Superior temporal gyrus (tissue), 1 donor: ENCODE measurements at regions not wholly inside any gene's neighbourhood (a gene's known extent, or its start where the extent isn't known, plus 50 kb on each side); places are given as distances from the start of the nearest gene placed in this dataset.
A peak's percentile ranks its signal among the peaks of the same experiment; 100 is the strongest.

ENCODE experiments used
- DNase-seq: peaks from one replicate; pipeline ENCODE4 v3.0.0-alpha.2; 2016; ENCODE audit errors: extremely low spot score

DNA sequence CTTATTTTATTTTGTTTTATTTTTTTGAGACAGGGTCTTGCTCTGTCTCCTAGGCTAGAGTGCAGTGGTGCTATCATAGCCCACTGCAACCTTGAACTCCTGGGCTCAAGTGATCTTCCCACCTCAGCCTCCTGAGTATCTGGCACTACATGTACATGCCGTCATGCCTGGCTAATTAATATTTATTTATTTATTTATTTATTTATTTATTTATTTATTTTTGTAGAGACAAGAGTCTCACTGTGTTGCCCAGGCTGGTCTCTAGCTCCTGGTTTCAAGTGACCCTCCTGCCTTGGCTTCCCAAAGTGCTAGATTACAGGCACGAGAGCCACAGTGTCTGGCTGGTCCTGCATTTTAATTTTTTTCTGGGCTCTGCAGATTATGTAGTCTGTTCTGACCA lies 84.9 kb upstream of the BCOR start:
- no peak for DNase-seq

DNA sequence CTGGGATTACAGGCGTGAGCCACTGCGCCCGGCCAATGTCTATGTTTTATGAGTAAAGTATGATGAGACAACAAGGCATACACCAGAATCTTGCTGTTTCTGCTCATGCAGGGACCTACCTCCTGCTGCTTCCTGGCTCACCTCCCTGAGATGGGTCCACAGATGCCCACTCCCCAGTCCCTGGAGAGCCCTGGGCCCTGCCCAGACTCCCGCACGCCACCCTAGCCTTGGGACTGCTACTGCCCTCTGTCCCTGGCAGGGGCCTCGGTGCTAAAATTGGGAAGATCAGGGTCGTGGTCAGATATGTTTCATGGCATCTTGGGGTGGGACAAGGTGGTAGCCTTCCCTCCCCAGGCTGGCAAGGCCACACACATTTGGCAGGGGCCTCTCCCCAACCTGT lies 84.3 kb upstream of the BCOR start:
- no peak for DNase-seq

DNA sequence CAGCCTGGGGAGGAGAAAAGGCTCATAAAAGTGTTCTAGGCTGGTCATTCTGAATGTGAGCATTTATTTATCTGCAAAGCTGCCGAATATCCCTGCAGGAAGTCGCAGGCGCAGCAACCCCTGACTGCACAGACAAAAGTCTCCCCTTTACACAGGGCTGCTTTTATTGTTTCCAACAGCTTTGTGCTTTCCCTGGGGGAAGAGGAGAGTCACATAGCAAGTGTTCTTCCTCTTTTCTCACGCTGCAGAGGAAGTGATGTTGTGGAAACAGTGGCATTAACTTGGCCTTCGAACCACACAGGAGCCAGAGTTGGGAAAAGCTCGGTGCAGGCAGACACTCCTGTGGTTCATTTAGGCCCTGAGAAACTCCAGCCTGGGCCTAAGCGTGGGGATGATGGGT lies 81.5 kb upstream of the BCOR start:
- DNase-seq = peak; percentile 6

DNA sequence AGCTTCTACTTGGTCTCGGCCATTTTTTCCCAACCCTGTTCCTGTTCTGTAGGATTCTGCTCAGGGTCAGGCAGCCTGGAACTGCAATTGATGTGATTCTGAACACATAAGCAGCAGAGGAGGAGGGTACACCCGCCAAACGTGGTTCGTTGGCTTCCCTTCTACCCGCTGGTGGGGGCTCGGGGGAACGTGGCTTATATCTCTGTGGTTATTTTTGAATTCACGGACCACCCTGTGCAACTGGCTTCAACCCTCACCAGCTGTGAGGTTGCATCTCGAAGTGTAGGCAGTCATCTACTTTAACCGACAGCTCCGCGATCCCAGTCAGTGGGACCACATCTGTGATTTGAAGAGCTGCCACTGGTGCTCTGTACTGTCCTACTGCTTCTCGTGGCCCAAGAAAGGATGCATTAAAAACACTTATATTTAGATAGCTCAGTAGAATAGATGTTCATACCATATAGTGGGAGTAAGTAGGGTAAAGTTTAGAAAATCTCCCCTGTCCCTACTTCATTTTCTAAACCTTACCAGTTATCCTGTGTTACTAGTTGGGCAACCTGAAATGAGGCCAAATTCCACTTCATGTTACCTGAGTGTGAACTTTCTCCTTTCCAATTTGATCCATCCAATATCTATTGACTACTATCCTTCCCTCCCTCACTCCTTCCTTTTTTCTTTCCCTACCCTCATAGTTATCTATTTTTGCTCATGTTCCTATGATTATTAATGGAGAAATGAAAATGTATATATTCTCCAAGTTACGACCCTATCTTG lies 80.4 kb upstream of the BCOR start:
- DNase-seq = peak; percentile 6

DNA sequence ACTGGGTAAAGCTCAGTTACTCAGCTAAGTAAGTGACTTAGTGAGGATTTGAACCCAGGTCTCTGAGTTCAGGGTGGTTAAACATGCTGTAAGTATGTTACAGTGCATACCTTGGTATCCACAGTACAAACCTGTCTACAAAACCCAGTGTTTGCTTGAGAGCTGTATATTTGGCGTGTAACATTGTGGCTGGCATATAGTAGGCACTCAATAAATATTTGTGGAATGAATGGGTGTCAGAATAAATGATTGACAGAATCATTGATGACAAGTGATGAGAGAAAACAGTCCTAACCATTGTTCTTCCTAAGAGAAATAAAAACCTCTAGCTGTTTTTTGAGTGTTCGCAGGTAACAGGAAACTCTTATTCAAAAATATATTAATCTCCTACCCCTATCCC lies 79.7 kb upstream of the BCOR start:
- peak; percentile 11 for DNase-seq

DNA sequence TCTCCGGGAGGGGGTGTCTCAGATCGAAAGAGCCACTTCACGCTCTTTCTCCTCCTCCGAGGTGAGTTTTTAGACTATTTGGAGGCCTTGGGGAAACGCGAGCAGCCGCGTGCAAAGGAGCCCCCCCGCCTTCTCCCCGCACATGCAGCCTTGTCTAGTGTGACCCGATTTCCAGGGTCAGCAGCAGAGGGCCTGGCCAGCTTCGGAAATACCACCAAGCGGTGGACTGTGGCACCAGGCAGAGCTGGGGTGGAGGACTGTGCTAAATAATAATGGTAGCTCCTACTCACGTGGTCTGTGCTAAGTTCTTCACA lies 79.3 kb upstream of the BCOR start:
- peak; percentile 7 for DNase-seq

DNA sequence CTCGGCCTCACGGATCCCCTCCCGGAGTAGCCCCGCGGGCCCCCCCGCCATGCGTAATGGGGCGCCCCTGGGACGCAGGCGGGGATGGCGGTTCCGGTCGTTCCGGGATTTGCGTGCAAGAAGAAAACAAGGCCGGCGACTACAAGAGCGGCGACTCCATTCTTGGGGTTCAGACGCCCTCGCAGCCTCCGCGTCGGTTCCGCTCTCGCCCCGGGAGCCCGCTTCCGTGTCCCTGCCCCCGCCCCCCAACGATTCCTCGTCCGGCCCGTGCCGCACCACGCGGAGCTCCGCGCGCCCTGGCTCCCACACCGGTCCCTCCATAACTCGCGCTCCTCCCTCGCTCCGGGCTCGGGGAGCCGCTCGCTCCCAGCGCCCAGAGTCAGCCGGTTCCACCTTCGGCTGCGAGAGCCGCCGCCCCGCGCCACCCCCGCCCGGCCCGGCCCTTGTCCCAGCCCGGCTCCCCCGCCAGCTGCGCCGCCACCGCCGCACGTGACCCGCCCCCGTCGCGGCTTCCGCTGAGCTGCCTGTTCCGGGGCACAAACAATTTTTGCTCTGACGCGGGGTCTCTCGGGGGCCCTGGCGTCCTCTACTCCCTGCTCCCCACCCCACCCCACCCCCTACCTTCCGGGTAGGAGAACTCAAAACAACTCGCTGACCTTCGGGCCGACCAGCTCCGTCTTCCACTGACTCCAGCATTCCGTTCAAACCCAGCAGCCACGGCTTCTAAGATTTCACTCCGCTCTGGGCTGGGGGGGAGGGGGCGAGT lies 78.8 kb upstream of the BCOR start:
- peak; percentile 23 for DNase-seq

DNA sequence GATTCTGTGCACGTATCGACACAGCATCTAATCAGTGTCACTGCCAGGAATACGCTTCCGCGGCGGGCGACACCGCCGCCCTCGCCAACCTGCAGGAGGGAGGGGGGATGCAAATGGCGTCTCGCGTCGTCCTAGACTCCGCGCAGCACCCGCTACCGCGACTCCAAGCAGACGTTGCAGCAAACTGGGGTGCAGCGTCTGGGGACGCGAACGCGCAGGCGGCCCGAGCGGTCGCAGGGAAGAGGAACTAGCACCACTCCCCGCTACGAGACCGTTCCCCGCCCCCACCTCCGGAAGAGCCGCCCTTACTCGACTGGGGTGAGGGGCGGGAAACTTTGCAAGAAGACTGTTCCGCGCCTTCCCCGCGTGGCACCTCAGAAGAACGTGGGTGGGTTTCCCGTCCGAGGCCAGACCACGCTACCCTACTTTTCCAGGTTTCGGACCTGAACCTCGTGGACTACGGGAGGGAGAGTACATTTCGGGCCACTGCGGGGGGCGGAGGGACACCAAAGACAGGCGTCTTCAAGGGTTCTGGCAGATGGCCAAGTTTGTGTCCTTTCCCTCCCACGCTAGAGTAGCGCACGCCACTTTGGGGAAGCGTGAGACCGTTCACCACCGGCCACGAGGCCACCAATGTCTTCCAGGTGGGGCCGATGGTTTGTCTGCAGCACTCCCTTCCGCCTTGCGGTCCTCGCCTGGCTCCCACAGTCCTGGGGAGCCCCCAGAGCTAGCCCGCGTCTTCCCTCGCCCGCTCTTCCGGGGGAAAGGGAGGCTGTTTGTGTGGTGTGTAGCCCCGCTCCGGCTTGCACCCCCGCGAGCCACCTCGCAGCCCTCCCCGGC lies 78.0 kb upstream of the BCOR start:
- DNase-seq = peak; percentile 49

DNA sequence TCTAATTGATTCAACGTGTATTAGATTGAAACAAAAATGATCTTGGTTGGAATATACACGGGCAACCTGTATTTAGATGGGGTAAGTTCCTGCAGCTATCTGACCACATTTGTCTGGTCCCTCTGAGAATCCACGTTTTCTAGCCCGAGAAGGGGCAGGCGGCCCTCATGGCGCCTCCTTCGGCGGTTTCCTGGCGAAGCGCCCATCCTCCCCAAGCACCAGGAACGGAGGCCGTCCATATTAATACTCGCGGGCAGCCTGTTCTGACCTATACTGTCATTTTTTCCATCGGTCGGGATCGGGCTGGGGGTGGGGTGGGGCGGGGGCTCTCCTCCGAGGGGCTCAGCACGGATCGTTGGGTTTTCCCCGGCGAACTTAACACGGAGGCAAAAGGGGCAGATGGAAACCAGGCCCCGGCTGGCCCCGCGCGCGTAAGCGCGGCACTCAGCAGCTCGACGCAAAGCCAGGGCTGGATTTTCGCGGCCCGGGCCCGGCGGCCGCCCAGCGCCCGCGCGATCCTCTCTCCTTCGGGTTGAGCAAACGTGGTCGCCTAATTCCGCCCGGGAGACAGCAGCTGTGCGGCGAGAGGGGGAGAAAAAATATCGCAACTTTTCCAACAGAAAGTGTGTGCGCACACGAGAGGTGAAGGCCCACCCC lies 77.2 kb upstream of the BCOR start:
- no peak for DNase-seq

DNA sequence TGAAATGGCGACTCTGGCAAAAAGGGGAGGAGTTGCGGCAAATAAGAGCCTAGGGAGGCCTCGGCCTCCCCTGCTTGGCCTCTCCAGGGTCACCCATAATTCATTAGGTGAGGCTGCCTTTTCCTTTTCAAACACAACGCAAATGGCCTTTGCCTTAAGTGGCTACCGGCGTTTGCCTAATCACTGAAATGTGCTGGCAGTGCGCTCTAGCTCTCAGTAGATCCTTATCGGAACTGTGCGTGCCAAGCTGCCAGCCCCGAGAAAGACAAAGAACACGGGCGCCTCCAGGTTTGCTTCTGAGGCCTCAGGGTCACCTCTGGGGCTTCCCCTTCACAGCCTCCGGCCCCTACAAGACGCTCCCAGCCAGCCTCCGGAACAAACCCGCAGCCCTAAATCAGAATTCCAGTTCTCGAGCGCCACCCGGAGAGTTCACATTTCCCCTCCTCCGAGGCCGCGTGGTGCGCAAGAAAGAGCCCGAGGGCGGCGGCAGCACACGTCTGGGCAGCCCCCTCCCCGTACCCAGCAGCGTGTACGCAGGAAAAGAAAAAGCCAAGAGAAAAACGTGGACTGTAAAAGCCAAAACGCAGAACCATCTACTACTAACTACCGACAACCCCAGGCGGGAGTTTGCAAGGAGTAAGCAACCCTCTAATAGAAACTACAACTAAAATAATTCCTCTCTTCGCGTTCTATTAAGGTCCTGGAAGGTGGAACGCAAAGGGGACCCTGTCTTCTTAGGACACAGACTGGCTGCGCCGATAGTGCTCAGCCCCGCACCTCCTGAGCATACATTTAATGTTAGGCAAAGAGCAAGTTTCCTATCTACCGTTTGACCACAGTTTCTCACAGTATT lies 76.5 kb upstream of the BCOR start:
- peak; percentile 8 for DNase-seq

DNA sequence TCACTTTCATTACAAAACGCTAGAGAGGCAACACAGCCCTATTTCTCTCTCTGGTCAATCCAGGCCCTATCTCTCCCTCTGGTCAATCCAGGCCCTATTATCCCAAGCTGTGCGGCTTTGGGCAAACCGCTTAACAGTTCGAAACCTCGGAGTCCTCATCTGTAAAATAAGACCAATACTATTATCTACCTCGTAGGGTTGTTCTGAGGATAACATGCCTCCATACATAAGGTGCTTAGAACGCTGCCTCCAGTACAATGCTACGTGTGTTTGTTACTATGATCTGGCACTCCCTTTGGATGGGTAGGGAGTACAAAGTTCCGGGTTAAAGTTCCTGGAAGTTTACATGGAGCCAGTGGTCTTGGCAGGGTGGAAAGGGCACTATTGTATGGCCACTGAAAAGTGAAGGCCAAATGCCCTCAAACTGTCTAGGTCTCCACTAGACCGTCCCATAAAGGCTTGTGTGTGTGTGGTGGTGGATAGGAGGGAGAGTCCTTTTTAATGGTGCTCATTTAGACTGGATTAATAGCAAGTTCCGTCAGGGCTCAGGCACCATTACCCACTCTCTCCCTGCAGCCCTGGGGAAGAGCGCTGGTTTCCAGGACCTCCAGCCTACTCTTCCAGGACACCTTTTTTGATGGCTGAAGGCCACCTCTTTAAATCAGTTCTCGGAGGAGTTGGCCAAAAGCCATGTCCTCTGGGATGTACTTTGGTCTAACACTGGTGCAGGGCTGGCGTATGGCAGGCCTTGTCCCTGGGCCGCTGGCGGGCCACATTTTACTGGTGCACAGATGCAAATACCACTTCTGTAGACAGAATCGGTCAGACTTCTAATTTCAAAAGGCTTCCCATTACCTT lies 75.6 kb upstream of the BCOR start:
- DNase-seq = no peak

DNA sequence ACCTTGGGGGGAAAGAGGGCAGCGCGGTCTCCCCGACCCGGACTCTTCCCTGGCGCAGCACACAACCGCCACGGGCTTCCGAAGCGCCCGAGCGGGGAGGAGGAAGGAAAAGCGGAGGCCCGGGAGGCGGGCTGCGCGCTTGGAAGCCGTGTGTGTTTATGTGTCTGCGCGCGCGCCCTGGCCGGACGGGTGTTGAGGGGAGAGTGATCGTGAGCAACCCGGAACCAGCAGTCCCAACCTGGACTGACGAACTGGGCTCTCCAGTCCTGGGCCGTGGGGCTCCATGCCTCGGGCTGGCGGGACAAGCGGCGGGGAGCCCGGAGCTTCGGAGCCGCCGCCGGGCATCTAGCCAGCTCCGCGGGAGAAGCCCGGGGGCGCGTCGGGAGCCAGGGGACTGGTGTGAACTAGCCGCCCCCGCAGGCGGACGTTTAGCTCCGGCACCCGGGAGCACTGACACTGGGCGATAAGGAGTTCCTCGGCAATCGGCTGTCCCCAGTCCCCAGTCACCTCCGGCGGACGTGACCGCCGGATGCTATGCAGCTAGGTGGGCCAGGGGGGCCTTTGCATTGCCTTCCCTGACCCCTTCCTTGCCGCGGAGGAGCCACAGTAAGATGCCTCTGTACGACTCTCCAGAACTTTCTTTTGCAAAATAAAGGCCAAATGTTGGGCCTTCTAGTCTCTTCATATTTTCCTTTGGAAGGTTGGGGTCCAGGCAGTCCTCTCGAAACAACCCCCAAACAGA lies 74.8 kb upstream of the BCOR start:
- DNase-seq = no peak

DNA sequence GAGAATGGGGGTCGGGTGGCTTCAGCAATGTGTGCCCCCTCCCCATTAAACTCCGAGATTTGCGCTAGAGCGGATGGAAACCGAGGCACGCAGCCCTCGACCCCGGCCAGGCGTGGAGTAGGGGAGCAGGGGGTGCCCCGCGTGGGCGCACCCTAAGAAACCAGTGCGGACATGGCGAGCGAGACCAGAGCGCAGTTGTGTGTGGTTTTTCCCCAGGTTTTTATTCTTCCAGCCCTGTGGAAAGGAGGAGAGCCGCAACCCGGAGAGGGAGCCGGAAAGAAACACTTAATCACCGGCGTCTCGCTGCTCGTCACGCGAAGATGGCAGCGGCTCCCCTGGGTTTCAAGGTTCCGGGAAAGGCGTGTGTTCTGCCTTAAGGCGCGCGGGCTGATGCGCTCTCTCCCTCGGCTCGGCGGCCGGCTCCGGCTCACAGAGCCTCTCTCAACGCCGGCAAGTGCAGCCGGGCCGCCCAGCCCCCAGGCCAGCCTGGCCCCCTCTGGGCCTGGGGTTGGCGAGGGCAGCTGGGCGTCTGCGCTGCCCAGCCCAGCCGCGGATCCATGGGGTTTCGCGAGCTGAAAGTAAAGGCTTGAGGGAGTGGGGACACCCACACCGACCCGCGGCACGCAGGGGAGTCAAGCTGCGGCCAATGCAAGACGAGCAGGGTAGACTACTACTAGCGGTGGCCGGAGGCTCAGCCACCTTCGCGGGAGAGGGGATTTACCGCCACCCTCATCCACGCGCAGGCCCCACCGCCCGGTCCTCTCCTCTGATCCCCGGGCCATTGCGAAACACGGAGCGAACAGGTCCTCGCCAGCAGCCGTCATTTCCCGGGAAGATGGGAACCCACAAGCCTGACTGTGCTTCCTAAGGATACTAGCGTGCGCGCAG lies 74.0 kb upstream of the BCOR start:
- DNase-seq = peak; percentile 16

DNA sequence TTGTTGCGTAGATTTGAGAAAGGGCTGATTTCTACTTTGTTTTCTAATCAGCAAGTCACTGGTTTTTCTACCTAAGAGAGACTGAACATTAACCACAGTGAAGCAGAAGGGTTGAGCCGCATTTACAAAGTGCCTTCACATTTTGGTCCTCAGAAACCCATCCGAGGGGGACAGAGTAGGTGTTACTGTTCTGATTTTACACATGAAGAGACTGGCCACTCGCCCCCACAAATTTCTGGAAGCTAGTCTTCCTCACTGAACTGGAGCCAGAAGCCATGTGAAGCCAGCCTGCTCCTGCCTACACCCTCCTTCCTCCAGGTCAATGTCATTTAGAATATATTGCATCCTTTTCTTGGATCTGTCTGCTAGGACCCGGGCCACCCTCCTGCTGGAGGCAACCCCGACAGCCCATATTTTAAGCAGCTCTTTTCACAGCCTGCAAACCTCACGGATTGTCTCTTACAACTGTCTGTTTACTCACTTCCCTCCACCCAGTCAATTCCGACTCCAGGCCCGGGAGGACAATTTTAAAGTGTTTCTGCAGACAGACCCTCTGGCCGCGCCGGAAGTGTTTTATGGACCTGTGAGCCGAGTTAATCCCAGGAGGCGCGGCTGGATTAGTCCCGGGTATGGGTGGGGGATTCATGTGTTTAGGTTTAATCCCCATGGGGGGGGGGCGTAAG lies 73.2 kb upstream of the BCOR start:
- no peak for DNase-seq

DNA sequence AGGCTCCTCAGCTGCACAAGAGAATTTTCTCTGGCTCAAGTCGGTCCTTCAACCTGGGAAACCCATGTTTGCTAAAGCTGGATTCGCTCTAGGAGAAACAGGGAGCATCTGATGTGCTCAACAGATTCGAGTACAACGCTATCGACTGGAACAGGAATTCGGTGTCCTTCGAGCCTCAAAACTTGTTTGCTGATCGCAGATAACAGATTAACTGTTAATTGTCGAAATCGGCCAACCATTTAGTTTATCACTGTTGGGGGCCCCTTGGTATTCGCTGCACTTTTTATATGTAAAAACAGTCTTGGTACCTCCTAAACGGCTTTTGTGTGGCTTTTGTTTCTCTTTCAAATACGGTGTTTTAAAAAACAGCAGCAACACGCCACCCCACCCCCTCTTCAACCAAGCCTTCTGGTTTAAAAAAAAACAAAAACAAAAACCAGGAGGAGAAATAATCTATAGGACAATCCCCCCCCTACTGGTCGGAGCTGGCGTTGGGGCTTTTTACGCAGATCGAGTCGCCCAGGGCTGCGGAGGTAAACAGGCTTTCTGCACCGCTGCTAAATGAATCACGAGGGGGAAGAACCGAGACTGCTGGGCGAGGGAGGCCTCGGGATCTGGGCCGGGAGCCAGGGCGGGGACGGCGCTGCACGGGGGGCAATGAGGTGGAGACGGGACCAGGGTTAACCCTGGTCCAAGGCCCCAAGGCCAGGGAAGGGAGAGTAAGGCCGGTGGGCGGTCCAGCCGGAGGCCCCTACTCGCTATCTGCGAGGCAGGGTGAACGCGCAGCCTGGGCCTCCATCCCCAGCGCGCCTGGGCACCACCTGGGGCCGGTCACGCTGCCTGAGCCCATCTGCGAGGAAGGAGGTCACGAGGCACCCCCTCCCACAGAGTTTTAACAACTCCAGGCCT lies 71.7 kb upstream of the BCOR start:
- no peak for DNase-seq

DNA sequence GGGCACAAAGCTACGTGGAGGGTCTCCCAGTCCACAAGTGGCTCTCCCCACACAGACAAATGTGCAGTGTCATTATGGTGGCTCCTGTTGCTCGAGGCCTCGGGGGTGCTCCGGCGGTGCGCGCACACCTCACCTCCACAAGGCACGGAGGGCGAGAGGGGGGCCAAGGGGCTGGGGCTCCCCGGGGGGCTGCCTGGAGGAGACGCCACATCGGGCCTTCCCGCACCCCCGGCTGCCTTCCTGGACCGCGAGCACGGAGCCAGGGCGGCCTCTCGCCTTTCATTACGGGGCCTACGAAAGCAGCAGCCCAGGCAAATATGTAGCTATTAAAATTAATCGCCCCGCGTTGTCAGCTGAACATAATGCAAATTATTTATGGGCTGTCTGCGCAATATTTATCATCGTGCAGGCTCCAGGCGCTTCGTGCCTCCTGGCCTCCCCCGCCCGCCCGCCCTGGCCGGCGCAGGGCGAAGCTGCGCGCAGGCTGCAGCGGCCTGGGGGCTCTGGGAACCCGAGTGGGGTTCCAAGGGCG lies 70.8 kb upstream of the BCOR start:
- no peak for DNase-seq
